ENCODE measurements at regions not wholly inside any gene's neighbourhood (a gene's known extent, or its start where the extent isn't known, plus 50 kb on each side); places are given as distances from the start of the nearest gene placed in this dataset.

- Histone ChIP-seq H3K4me1 (peaks cover 3% of the 10 kb centered on the region), H3K79me2 (no peaks in the 10 kb centered on the region), H3K9me3 (ENCODE audit: control insufficient read depth, low read length) (no peaks in the 10 kb centered on the region), H3K36me3 (ENCODE audit: control insufficient read depth, insufficient read depth, low read length) (no peaks in the 10 kb centered on the region), H2AFZ (no peak overlapping the region), H3K4me2 (ENCODE audit: low read length) (no peak overlapping the region), H3K27ac (no peak overlapping the region), H3K27me3 (ENCODE audit: control insufficient read depth, insufficient read depth, low read length) (no peaks in the 10 kb centered on the region), H3K9ac (no peak overlapping the region), H3K4me3 (ENCODE audit: low read depth, low read length) (no peak overlapping the region)
- no peak for TF ChIP-seq CTCF (IDR thresholded peaks at IDR 0.05)
These were observed 103.4 kb downstream of the TUSC7 start for GRCh38 chr3:116812949-116813348.

DNA sequence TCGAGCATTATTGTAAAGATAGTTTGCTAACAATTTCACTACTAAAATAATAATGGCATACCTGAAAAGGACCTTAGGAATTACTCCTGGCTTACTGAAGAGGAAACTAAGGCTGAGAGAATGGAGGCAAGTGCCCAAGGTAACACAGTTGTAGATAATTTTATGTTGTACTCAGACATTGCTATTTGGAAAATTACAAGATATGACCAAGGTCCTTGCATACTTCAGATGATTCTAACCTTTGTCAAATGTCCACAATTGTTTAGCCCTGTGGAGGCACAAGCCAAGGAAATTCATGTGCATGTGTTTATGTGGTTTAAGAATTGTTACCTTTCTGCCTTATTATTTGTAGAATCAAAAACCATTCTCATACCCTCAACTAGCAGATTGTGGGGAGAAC, 105.7 kb downstream of the TUSC7 start:
- Histone ChIP-seq H3K9me3 (ENCODE audit: control insufficient read depth, low read length) (no peaks in the 10 kb centered on the region), H3K4me3 (ENCODE audit: low read depth, low read length) (no peak overlapping the region), H3K9ac (no peak overlapping the region), H3K27me3 (ENCODE audit: control insufficient read depth, insufficient read depth, low read length) (no peaks in the 10 kb centered on the region), H3K27ac (no peak overlapping the region), H3K79me2 (no peaks in the 10 kb centered on the region), H2AFZ (peak overlapping the region; percentile 69), H3K4me2 (ENCODE audit: low read length) (no peak overlapping the region), H3K4me1 (peaks cover 3% of the 10 kb centered on the region), H3K36me3 (ENCODE audit: control insufficient read depth, insufficient read depth, low read length) (no peaks in the 10 kb centered on the region)
- TF ChIP-seq CTCF (IDR thresholded peaks at IDR 0.05): no peak

- Histone ChIP-seq H3K9me3 (ENCODE audit: control insufficient read depth, low read length) (no peaks in the 10 kb centered on the region), H3K4me2 (ENCODE audit: low read length) (peak overlapping the region; percentile 4), H3K36me3 (ENCODE audit: control insufficient read depth, insufficient read depth, low read length) (no peaks in the 10 kb centered on the region), H2AFZ (peak overlapping the region; percentile 69), H3K79me2 (no peaks in the 10 kb centered on the region), H3K27me3 (ENCODE audit: control insufficient read depth, insufficient read depth, low read length) (no peaks in the 10 kb centered on the region), H3K4me3 (ENCODE audit: low read depth, low read length) (no peak overlapping the region), H3K9ac (no peak overlapping the region), H3K4me1 (peaks cover 3% of the 10 kb centered on the region), H3K27ac (no peak overlapping the region)
- no peak for TF ChIP-seq CTCF (IDR thresholded peaks at IDR 0.05)
These were observed 106.4 kb downstream of the TUSC7 start for GRCh38 chr3:116815831-116816588.

GRCh38 chr3:116821371-116821770, 111.8 kb downstream of the TUSC7 start:
- Histone ChIP-seq H3K27ac (no peak overlapping the region), H3K36me3 (ENCODE audit: control insufficient read depth, insufficient read depth, low read length) (no peaks in the 10 kb centered on the region)
- TF ChIP-seq CTCF (IDR thresholded peaks at IDR 0.05): no peak

DNA sequence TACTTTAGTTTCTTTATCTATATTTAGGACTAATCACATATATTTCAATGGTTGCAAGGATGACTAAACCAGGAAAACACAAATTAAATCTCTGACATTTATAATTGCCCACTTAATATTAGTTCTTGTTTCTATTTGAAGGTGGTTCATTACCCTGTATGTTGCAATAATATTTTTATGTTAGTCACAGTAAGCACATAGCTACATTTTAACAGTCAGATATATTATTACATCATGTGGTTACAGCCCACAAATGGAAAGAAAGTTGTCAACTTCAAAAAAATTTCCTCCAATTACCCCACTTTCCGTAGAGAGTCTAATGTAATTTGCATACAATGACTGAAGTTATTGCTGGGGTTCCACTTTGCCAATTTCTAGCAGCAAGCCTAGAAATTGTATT, 114.6 kb downstream of the TUSC7 start:
- no peak overlapping the region for H3K9ac ChIP-seq
- no peaks in the 10 kb centered on the region for H3K27me3 ChIP-seq (ENCODE audit: control insufficient read depth, insufficient read depth, low read length)

More at GRCh38 chr3:116821371-116821770, 111.8 kb downstream of the TUSC7 start:
- no peaks in the 10 kb centered on the region for H3K79me2 ChIP-seq
- no peaks in the 10 kb centered on the region for H3K9me3 ChIP-seq (ENCODE audit: control insufficient read depth, low read length)
- no peaks in the 10 kb centered on the region for H3K4me1 ChIP-seq
- H3K9ac ChIP-seq: no peak overlapping the region
- H2AFZ ChIP-seq: no peak overlapping the region
- H3K27me3 ChIP-seq (ENCODE audit: control insufficient read depth, insufficient read depth, low read length): no peaks in the 10 kb centered on the region
- H3K4me3 ChIP-seq (ENCODE audit: low read depth, low read length): no peak overlapping the region
- no peak overlapping the region for H3K4me2 ChIP-seq (ENCODE audit: low read length)

More for the DNA sequence above, 114.6 kb downstream of the TUSC7 start:
- Histone ChIP-seq H3K27ac (no peak overlapping the region), H3K9me3 (ENCODE audit: control insufficient read depth, low read length) (no peaks in the 10 kb centered on the region), H3K4me2 (ENCODE audit: low read length) (no peak overlapping the region), H3K4me1 (no peaks in the 10 kb centered on the region), H3K4me3 (ENCODE audit: low read depth, low read length) (no peak overlapping the region), H3K36me3 (ENCODE audit: control insufficient read depth, insufficient read depth, low read length) (no peaks in the 10 kb centered on the region), H3K79me2 (no peaks in the 10 kb centered on the region), H2AFZ (no peak overlapping the region)
- no peak for TF ChIP-seq CTCF (IDR thresholded peaks at IDR 0.05)

Data from parathyroid adenoma (tissue), 2 donors.